Mucosa of descending colon (tissue), 3 donors: ENCODE measurements at regions not wholly inside any gene's neighbourhood (a gene's known extent, or its start where the extent isn't known, plus 50 kb on each side); places are given as distances from the start of the nearest gene placed in this dataset.

Experiments
- ATAC-seq: fragments of 200-7000 bp; cut with Tn5 transposase; one replicate; pipeline ENCODE4 v1.9.1; 2020; ENCODE audit warnings: mild to moderate bottlenecking, moderate library complexity
- DNase-seq, 3 donors: peaks; one replicate each; pipeline ENCODE4 v3.0.0-alpha.2; 2020
- H3K36me3 ChIP-seq: fragments of 200-600 bp; one replicate; pipeline ENCODE4 v1.8.0; 2021; ENCODE audit warnings: low read depth, mild to moderate bottlenecking
- H3K4me1 ChIP-seq: fragments of 200-600 bp; one replicate; pipeline ENCODE4 v1.8.0; 2021; ENCODE audit warnings: low read depth, mild to moderate bottlenecking
- H3K4me3 ChIP-seq: fragments of 200-600 bp; one replicate; pipeline ENCODE4 v1.8.0; 2021; ENCODE audit warnings: mild to moderate bottlenecking
- H3K9me3 ChIP-seq: fragments of 200-600 bp; one replicate; pipeline ENCODE4 v1.8.0; 2021; ENCODE audit warnings: mild to moderate bottlenecking
- intact Hi-C, 2 donors: fragments of 100-400 bp; cut with DNase I in 1 of 2; cut with micrococcal nuclease in 1 of 2; formaldehyde crosslinking; loops; one replicate each; pipeline versions ENCODE4 v1.11.0 to v1.11.1; 2022; cut with DNase I, micrococcal nuclease
- TF ChIP-seq, protein P1 (sequence below): fragments of 200-600 bp; IDR thresholded peaks from one replicate; pipeline ENCODE4 v1.8.0; 2022; ENCODE audit warnings: antibody characterized with exemption, mild to moderate bottlenecking
- donor health status: DM: no; HTN: no; CAD: no; lungs with moderate emphysema.
- donor health status: DM: no; HTN: no; CAD: no.
- donor health status: DM: no; HTN: yes; CAD: no.

DNA sequence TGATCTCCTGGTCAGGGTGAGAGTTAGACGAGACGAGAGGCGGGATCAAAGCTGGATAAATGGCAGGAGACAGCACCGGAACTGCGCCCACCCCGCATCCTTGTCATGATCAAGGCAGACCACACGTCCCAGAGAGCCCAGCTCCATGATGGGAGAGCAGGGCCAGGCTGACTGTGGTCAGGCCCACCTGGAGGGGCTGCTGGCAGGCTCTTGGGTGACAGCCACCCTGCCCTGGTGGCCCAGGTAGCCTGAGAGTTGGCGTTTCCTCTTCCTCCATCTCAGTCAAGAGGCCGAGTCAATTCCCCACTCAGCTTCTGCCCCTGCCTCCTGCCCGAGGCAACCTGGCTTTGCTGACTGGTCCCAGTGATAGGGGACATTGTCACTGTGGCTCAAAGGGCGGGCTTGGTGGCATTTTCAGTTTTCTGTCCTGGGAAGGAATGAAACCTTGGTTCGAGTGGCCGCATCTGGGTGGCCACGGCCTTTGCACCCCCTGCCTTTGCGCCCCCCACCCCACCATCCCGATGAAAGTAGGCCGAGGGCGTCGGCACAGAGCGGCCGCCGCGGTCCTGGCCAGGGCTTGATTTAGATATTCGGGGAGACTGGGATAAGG is 60.8 kb upstream of the PPARA start:
- Histone ChIP-seq H3K9me3 (no peaks in the 10 kb centered on the region), H3K4me1 (peaks cover 45% of the 10 kb centered on the region), H3K36me3 (no peaks in the 10 kb centered on the region), H3K4me3 (no peak overlapping the region)
- TF ChIP-seq, protein P1, sequence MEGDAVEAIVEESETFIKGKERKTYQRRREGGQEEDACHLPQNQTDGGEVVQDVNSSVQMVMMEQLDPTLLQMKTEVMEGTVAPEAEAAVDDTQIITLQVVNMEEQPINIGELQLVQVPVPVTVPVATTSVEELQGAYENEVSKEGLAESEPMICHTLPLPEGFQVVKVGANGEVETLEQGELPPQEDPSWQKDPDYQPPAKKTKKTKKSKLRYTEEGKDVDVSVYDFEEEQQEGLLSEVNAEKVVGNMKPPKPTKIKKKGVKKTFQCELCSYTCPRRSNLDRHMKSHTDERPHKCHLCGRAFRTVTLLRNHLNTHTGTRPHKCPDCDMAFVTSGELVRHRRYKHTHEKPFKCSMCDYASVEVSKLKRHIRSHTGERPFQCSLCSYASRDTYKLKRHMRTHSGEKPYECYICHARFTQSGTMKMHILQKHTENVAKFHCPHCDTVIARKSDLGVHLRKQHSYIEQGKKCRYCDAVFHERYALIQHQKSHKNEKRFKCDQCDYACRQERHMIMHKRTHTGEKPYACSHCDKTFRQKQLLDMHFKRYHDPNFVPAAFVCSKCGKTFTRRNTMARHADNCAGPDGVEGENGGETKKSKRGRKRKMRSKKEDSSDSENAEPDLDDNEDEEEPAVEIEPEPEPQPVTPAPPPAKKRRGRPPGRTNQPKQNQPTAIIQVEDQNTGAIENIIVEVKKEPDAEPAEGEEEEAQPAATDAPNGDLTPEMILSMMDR: no peak
- ATAC-seq (no peak), DNase-seq (peak in 2 of 3 donors; percentile 22 to 39)
- intact Hi-C loops: no loop called here

DNA sequence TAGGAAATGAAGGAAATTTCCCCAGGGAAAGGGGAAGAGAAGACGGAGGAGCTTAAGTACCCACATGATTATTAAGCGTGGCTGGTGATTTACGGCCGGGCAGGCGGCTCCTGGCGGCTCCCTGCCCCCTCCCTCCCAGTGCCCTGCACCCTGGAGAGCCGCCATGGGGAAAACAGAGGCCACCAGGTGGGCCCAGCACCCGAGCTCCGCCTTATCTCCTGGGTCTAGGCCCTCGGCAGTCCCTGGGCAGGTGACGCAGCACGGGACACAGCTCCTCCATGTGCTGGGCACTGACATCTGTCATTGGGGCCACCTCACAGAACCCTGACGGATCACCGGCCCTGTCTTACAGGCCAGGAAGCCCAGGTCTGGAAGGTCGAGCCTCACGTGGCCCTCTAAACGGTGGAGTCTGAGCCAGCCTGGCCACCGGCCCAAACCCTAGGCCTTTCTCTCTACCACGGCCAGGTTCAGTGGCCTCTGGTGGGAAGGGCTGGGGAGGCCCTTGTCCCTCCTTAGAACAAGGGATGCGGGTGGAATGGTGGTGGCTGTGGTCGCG is 60.2 kb upstream of the PPARA start:
- H3K36me3 ChIP-seq: no peaks in the 10 kb centered on the region
- TF ChIP-seq, protein P1: no peak
- H3K4me3 ChIP-seq: no peak overlapping the region
- peak in 2 of 3 donors; percentile 39 to 58 for DNase-seq
- H3K4me1 ChIP-seq: peaks cover 39% of the 10 kb centered on the region
- intact Hi-C loops: no loop called here
- H3K9me3 ChIP-seq: no peaks in the 10 kb centered on the region
- no peak for ATAC-seq

DNA sequence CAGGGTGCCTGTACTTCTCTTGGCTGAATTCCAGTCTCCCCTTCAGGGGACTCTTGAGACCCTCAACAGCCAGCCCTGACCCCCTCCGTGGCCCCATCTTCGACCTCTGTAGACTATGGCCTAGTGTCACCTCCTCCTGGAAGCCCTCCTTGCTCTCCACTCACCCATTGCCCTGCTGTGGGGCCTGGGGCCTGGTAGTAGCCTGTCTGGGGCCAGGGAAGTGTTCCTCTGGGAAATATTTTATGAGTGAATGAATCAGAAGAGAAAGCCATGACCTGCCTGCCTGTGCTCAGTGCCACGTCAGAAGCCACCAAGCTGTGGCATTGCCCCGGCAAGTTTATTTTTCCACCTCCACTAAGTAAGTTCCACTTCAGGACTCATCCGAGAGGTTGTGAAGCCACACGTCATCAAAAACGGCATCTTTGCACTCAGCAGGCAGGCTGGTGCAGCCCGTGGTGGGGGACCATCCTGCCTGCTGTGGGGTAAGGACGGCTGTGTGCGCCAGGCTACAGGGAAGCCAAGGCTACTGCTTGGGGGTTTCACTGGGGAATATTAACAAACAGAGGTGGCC is 59.6 kb upstream of the PPARA start:
- no peak overlapping the region for H3K4me3 ChIP-seq
- peaks cover 33% of the 10 kb centered on the region for H3K4me1 ChIP-seq
- ATAC-seq: no peak
- no peaks in the 10 kb centered on the region for H3K36me3 ChIP-seq
- peak in 2 of 3 donors; percentile 24 to 35 for DNase-seq
- intact Hi-C loops: no loop called here
- no peaks in the 10 kb centered on the region for H3K9me3 ChIP-seq
- TF ChIP-seq, protein P1: no peak

DNA sequence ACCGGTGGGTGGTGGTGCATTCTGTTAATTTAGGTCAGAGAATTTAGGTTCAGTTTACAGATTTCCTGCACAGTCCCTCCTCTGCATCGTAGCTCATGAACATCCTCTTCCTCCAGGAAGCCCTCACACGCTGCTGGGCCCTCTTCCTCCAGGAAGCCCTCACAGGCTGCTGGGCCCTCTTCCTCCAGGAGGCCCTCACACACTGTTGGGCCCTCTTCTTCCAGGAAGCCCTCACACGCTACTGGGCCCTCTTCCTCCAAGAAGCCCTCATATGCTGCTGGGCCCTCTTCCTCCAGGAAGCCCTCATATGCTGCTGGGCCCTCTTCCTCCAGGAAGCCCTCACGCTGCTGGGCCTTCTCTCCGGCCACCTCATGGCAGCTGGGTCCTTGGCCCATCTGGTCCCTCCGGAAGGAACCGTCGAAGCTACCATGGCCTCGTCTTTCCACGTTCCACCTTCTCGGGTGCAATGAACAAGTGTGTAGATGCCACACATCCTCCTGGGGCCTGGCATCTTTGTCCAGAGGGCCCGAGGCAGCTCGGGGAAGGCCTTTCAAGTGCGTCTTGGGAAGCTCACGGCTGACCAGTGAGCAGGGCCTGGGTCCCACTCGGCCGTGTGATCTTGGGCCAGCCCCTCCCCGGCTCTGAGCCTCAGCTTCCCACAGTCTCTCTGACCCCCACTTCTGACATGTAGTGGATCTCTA is 58.9 kb upstream of the PPARA start:
- no peak for ATAC-seq
- TF ChIP-seq, protein P1: no peak
- peaks cover 26% of the 10 kb centered on the region for H3K4me1 ChIP-seq

DNA sequence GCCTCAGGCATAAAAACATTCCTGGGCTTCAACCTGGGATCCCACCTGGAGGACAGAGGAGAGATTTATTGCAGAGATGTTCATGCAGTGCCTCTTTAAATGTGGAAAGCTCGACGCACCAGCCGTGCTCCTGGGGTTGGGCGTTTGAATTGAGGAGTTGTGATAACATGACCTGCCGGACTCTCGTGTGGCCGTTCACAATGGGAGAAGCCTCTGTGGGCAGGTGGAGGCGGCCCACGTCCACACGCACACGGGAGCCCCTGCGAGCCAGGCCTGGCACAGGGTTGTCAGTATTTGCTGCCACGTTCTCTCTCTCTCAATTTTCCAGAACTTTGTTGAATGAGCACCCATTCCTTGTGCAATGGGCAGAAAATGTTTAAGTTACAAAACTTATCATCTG is 58.3 kb upstream of the PPARA start:
- peaks cover 20% of the 10 kb centered on the region for H3K4me1 ChIP-seq
- no peaks in the 10 kb centered on the region for H3K36me3 ChIP-seq
- no peaks in the 10 kb centered on the region for H3K9me3 ChIP-seq
- no peak overlapping the region for H3K4me3 ChIP-seq
- peak in 1 of 3 donors; percentile 37 for DNase-seq
- ATAC-seq: no peak
- intact Hi-C loops: no loop called here
- TF ChIP-seq, protein P1: no peak

More for the DNA sequence above, 58.9 kb upstream of the PPARA start:
- peak in 1 of 3 donors; percentile 26 for DNase-seq
- no peak overlapping the region for H3K4me3 ChIP-seq
- intact Hi-C loops: no loop called here
- H3K36me3 ChIP-seq: no peaks in the 10 kb centered on the region
- H3K9me3 ChIP-seq: no peaks in the 10 kb centered on the region
